GM21367 (cell line): ENCODE measurements at regions not wholly inside any gene's neighbourhood (a gene's known extent, or its start where the extent isn't known, plus 50 kb on each side); places are given as distances from the start of the nearest gene placed in this dataset.
A peak's percentile ranks its signal among the peaks of the same experiment; 100 is the strongest.
"Not testable (repeated sequence)": the region's sequence is repeated elsewhere in the genome, so short reads cannot be mapped to it uniquely, and the experiment has no call there.

Experiments
- ATAC-seq: cut with Tn5 transposase; IDR thresholded peaks from one replicate; pipeline ENCODE4 v1.9.1; 2021; ENCODE audit not compliant: unreplicated experiment

- no peak for ATAC-seq
These were observed 52.7 kb upstream of the LARP1 start for GRCh38 chr5:154702477-154702876.

GRCh38 chr5:154701725-154702124 lies 53.5 kb upstream of the LARP1 start:
- not testable (repeated sequence) for ATAC-seq

GRCh38 chr5:154701181-154701580 lies 54.0 kb upstream of the LARP1 start:
- ATAC-seq, result no peak

GRCh38 chr5:154700289-154700928 lies 54.8 kb upstream of the LARP1 start:
- ATAC-seq, result not testable (repeated sequence)

GRCh38 chr5:154698763-154699162 lies 56.4 kb upstream of the LARP1 start:
- ATAC-seq, result no peak

- no peak for ATAC-seq
These were observed 57.8 kb upstream of the LARP1 start for GRCh38 chr5:154697371-154697770.

GRCh38 chr5:154696891-154697290 lies 58.3 kb upstream of the LARP1 start:
- no peak for ATAC-seq

GRCh38 chr5:154694159-154694558 lies 61.0 kb upstream of the LARP1 start:
- ATAC-seq, result no peak

- no peak for ATAC-seq
These were observed 64.7 kb upstream of the LARP1 start for GRCh38 chr5:154690488-154690887.

GRCh38 chr5:154686490-154686889 lies 68.7 kb upstream of the LARP1 start:
- ATAC-seq, result no peak

GRCh38 chr5:154683101-154683880 lies 71.9 kb upstream of the LARP1 start:
- peak; percentile 47 for ATAC-seq

- ATAC-seq, result no peak
These were observed 75.7 kb upstream of the LARP1 start for GRCh38 chr5:154679501-154679900.

- no peak for ATAC-seq
These were observed 77.3 kb upstream of the LARP1 start for GRCh38 chr5:154677921-154678320.

GRCh38 chr5:154676508-154676907 lies 78.7 kb upstream of the LARP1 start:
- ATAC-seq, result no peak

- ATAC-seq, result no peak
These were observed 81.1 kb upstream of the LARP1 start for GRCh38 chr5:154674029-154674428.

GRCh38 chr5:154673506-154673905 lies 81.7 kb upstream of the LARP1 start:
- no peak for ATAC-seq

- not testable (repeated sequence) for ATAC-seq
These were observed 85.3 kb upstream of the LARP1 start for GRCh38 chr5:154669913-154670312.

GRCh38 chr5:154669402-154669801 lies 85.8 kb upstream of the LARP1 start:
- ATAC-seq, result no peak

GRCh38 chr5:154664869-154665268 lies 90.3 kb upstream of the LARP1 start:
- no peak for ATAC-seq

- no peak for ATAC-seq
These were observed 91.8 kb upstream of the LARP1 start for GRCh38 chr5:154663424-154663823.

- no peak for ATAC-seq
These were observed 100.4 kb upstream of the LARP1 start for GRCh38 chr5:154654486-154655371.
